Medulla oblongata (tissue), 1 donor: ENCODE measurements at regions not wholly inside any gene's neighbourhood (a gene's known extent, or its start where the extent isn't known, plus 50 kb on each side); places are given as distances from the start of the nearest gene placed in this dataset.

Experiments used
- DNase-seq: peaks from one replicate; pipeline ENCODE4 v3.0.0-alpha.2; 2015; ENCODE audit errors: extremely low spot score

- DNase-seq, result no peak
Observed at GRCh38 chr1:198040880-198041279, 115.9 kb upstream of the NEK7 start.

GRCh38 chr1:198042168-198042567 is 114.6 kb upstream of the NEK7 start:
- DNase-seq, result no peak

GRCh38 chr1:198047913-198048312 is 108.9 kb upstream of the NEK7 start:
- no peak for DNase-seq

- no peak for DNase-seq
Observed at GRCh38 chr1:198054510-198054909, 102.3 kb upstream of the NEK7 start.

GRCh38 chr1:198056255-198056654 is 100.5 kb upstream of the NEK7 start:
- DNase-seq, result no peak

GRCh38 chr1:198064181-198064580 is 92.6 kb upstream of the NEK7 start:
- no peak for DNase-seq

- peak; percentile 11 for DNase-seq
Observed at GRCh38 chr1:198068285-198068684, 88.5 kb upstream of the NEK7 start.

- no peak for DNase-seq
Observed at GRCh38 chr1:198072177-198072576, 84.6 kb upstream of the NEK7 start.

GRCh38 chr1:198075296-198075695 is 81.5 kb upstream of the NEK7 start:
- no peak for DNase-seq

GRCh38 chr1:198079432-198079951 is 77.3 kb upstream of the NEK7 start:
- no peak for DNase-seq

GRCh38 chr1:198082576-198082975 is 74.2 kb upstream of the NEK7 start:
- DNase-seq, result no peak

- no peak for DNase-seq
Observed at GRCh38 chr1:198083549-198083948, 73.2 kb upstream of the NEK7 start.

- DNase-seq, result no peak
Observed at GRCh38 chr1:198084241-198084908, 72.4 kb upstream of the NEK7 start.

- DNase-seq, result no peak
Observed at GRCh38 chr1:198086051-198086745, 70.6 kb upstream of the NEK7 start.

GRCh38 chr1:198087831-198088230 is 69.0 kb upstream of the NEK7 start:
- DNase-seq, result no peak

- peak; percentile 45 for DNase-seq
Observed at GRCh38 chr1:198088360-198089071, 68.3 kb upstream of the NEK7 start.

- DNase-seq, result no peak
Observed at GRCh38 chr1:198096390-198096789, 60.4 kb upstream of the NEK7 start.

- DNase-seq, result no peak
Observed at GRCh38 chr1:198099755-198100154, 57.0 kb upstream of the NEK7 start.

GRCh38 chr1:198101716-198102453 is 54.9 kb upstream of the NEK7 start:
- DNase-seq, result no peak

- no peak for DNase-seq
Observed at GRCh38 chr1:198102454-198102827, 54.4 kb upstream of the NEK7 start.

- DNase-seq, result no peak
Observed at GRCh38 chr1:198105185-198105584, 51.6 kb upstream of the NEK7 start.

GRCh38 chr1:198106011-198106410 is 50.8 kb upstream of the NEK7 start:
- DNase-seq, result no peak
